ENCODE measurements at regions not wholly inside any gene's neighbourhood (a gene's known extent, or its start where the extent isn't known, plus 50 kb on each side); places are given as distances from the start of the nearest gene placed in this dataset.

DNA sequence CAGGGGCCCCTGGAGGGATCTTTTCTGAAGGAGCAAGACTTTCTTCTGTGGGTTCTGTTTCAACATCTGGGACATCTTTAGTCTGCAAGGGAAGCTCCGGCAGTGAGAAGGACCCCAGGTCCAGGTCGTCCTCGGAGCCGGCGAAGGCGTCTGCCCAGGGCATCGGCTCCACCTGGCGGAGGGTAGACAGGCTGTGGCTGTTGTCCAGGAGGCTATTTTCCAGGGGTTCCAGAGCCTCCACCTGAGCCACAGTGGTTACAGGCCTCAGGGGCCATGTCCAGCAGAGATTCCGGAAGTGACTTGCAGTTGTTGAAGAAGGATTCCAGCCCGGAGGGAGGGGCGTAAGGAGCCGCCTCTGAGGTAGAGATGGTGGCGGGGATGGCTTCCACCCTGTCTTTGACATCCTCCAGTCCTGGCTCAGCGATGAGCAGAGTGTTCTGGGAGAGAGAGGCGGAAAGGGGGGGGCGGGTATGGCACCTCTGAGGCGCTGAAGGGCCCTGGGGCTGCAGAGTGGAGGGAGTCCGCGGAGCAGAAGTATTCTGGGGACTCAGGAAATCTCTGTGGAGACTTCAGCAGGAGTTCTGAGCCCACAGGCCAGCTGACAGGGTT lies 891.3 kb upstream of the LRRTM1 start:
- intact Hi-C loops (cut with DNase I; ENCODE audit: low total_unique reads) = no loop called here
- no peaks in the 10 kb centered on the region for H3K27me3 ChIP-seq
- H3K4me3 ChIP-seq = no peak overlapping the region
- peaks cover 16 to 28% of the 10 kb centered on the region in 2 donors for H3K9me3 ChIP-seq
- H3K36me3 ChIP-seq = no peaks in the 10 kb centered on the region
- TF ChIP-seq POLR2A (IDR thresholded peaks at IDR 0.05) (no peak), CTCF (IDR thresholded peaks at IDR 0.05) (no peak), POLR2AphosphoS5 (IDR thresholded peaks at IDR 0.05) (no peak)
- DNase-seq (ENCODE audit: low spot score in 2 of 2) = no peak
- H3K4me1 ChIP-seq = no peaks in the 10 kb centered on the region
- no peak overlapping the region for H3K27ac ChIP-seq

- TF ChIP-seq CTCF (IDR thresholded peaks at IDR 0.05) (no peak), POLR2AphosphoS5 (IDR thresholded peaks at IDR 0.05) (no peak), POLR2A (IDR thresholded peaks at IDR 0.05) (no peak)
- no peak for DNase-seq (ENCODE audit: low spot score in 2 of 2)
- Histone ChIP-seq H3K27ac (no peak overlapping the region), H3K4me3 (no peak overlapping the region), H3K9me3 (peaks cover 16 to 28% of the 10 kb centered on the region in 2 donors), H3K4me1 (no peaks in the 10 kb centered on the region), H3K36me3 (no peaks in the 10 kb centered on the region), H3K27me3 (no peaks in the 10 kb centered on the region)
- intact Hi-C loops (cut with DNase I; ENCODE audit: low total_unique reads) = no loop called here
Observed at GRCh38 chr2:81195017-81195773, 890.6 kb upstream of the LRRTM1 start.

DNA sequence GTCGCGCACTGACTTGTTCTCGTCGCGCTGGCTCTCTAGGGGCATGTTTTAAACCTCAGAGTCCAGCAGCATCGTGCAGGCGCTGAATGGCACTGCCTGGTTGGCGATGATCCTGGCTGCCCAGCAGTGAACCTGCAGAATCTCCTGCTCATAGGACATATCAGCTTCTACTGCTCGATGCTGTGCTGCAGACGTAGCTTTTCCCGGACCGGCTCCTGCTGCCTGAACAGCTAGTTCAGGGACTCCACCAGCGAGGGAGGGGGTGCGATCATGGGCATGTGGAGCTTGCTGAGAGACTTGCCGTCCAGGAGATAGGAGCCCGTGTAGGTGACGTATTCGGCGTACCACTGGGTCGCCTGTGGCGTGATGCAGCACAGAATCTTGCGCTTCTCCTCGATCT lies 890.0 kb upstream of the LRRTM1 start:
- Histone ChIP-seq H3K9me3 (peaks cover 16 to 28% of the 10 kb centered on the region in 2 donors), H3K4me1 (no peaks in the 10 kb centered on the region), H3K4me3 (no peak overlapping the region), H3K36me3 (no peaks in the 10 kb centered on the region), H3K27ac (no peak overlapping the region), H3K27me3 (no peaks in the 10 kb centered on the region)
- TF ChIP-seq CTCF (IDR thresholded peaks at IDR 0.05) (no peak), POLR2A (IDR thresholded peaks at IDR 0.05) (no peak), POLR2AphosphoS5 (IDR thresholded peaks at IDR 0.05) (no peak)
- intact Hi-C loops (cut with DNase I; ENCODE audit: low total_unique reads) = no loop called here
- no peak for DNase-seq (ENCODE audit: low spot score in 2 of 2)

DNA sequence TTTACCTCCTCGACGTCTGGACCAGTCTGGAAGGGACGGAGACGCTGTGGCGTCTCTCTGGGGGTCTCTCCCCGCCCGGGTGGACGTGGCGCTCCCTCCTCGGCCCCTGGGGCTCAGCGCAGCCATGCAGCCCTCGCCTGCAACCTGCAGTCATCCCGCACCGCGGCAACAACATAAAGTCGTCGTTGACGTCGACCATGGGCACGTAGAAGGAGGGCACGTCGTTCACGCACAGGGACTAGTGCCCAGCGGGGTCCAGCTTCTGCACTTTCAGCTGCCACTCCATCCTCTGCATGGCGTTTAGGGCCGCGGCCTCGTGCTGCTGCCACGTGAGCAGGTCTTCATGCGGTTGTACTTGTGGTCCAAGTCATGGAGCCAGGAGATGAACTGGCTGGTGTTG lies 889.6 kb upstream of the LRRTM1 start:
- Histone ChIP-seq H3K4me3 (no peak overlapping the region), H3K4me1 (no peaks in the 10 kb centered on the region), H3K27ac (no peak overlapping the region), H3K36me3 (no peaks in the 10 kb centered on the region), H3K27me3 (no peaks in the 10 kb centered on the region), H3K9me3 (peaks cover 16 to 31% of the 10 kb centered on the region in 2 donors)
- TF ChIP-seq POLR2A (IDR thresholded peaks at IDR 0.05) (no peak), POLR2AphosphoS5 (IDR thresholded peaks at IDR 0.05) (no peak), CTCF (IDR thresholded peaks at IDR 0.05) (no peak)
- intact Hi-C loops (cut with DNase I; ENCODE audit: low total_unique reads) = no loop called here
- DNase-seq (ENCODE audit: low spot score in 2 of 2) = no peak

- TF ChIP-seq POLR2A (IDR thresholded peaks at IDR 0.05) (no peak), CTCF (IDR thresholded peaks at IDR 0.05) (no peak), POLR2AphosphoS5 (IDR thresholded peaks at IDR 0.05) (no peak)
- intact Hi-C loops (cut with DNase I; ENCODE audit: low total_unique reads) = no loop called here
- no peaks in the 10 kb centered on the region for H3K9me3 ChIP-seq
Observed at GRCh38 chr2:81181845-81182244, 877.3 kb upstream of the LRRTM1 start.

More at GRCh38 chr2:81181845-81182244, 877.3 kb upstream of the LRRTM1 start:
- Histone ChIP-seq H3K4me1 (no peaks in the 10 kb centered on the region), H3K4me3 (no peak overlapping the region), H3K27ac (no peak overlapping the region), H3K36me3 (no peaks in the 10 kb centered on the region), H3K27me3 (no peaks in the 10 kb centered on the region)
- no peak for DNase-seq (ENCODE audit: low spot score in 2 of 2)

Data from breast epithelium (tissue), 4 donors.